ENCODE measurements at regions not wholly inside any gene's neighbourhood (a gene's known extent, or its start where the extent isn't known, plus 50 kb on each side); places are given as distances from the start of the nearest gene placed in this dataset.
A peak's percentile ranks its signal among the peaks of the same experiment; 100 is the strongest.

DNA sequence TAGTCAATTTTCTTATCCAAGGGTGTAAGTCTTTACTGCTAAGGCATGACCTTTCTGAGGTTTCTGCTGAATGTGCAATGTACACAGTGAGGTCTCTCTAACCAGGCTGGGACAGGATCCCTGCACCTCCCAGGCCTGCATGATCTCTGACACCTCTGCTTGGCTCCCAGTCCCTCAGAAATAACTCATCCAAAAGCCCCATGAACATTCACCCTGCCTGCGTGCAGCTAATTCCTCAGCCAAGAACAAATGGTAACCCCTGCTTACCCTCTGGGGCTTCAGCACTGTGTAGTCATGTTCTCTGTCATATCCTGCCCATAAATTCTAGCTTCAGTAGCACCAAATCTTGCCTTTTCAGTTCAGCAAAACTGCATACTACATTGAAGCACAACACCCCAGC lies 1146.3 kb upstream of the MIR17HG start (continued):
- no peak for TF ChIP-seq CREB1 (CRISPR knock-in tag; IDR thresholded peaks at IDR 0.05; ENCODE audit: low read depth)
- no peak for TF ChIP-seq STAT1 (IDR thresholded peaks at IDR 0.05; ENCODE audit: unreplicated experiment)
- no peak for TF ChIP-seq JUNB (IDR thresholded peaks at IDR 0.05; ENCODE audit: unreplicated experiment)
- no peak for TF ChIP-seq ZNF114 (CRISPR knock-in tag; IDR thresholded peaks at IDR 0.05)
- TF ChIP-seq, protein P1, sequence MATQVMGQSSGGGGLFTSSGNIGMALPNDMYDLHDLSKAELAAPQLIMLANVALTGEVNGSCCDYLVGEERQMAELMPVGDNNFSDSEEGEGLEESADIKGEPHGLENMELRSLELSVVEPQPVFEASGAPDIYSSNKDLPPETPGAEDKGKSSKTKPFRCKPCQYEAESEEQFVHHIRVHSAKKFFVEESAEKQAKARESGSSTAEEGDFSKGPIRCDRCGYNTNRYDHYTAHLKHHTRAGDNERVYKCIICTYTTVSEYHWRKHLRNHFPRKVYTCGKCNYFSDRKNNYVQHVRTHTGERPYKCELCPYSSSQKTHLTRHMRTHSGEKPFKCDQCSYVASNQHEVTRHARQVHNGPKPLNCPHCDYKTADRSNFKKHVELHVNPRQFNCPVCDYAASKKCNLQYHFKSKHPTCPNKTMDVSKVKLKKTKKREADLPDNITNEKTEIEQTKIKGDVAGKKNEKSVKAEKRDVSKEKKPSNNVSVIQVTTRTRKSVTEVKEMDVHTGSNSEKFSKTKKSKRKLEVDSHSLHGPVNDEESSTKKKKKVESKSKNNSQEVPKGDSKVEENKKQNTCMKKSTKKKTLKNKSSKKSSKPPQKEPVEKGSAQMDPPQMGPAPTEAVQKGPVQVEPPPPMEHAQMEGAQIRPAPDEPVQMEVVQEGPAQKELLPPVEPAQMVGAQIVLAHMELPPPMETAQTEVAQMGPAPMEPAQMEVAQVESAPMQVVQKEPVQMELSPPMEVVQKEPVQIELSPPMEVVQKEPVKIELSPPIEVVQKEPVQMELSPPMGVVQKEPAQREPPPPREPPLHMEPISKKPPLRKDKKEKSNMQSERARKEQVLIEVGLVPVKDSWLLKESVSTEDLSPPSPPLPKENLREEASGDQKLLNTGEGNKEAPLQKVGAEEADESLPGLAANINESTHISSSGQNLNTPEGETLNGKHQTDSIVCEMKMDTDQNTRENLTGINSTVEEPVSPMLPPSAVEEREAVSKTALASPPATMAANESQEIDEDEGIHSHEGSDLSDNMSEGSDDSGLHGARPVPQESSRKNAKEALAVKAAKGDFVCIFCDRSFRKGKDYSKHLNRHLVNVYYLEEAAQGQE (IDR thresholded peaks at IDR 0.05; ENCODE audit: unreplicated experiment): no peak
- TF ChIP-seq ZNF331 (CRISPR knock-in tag; IDR thresholded peaks at IDR 0.05; ENCODE audit: low read depth): no peak

DNA sequence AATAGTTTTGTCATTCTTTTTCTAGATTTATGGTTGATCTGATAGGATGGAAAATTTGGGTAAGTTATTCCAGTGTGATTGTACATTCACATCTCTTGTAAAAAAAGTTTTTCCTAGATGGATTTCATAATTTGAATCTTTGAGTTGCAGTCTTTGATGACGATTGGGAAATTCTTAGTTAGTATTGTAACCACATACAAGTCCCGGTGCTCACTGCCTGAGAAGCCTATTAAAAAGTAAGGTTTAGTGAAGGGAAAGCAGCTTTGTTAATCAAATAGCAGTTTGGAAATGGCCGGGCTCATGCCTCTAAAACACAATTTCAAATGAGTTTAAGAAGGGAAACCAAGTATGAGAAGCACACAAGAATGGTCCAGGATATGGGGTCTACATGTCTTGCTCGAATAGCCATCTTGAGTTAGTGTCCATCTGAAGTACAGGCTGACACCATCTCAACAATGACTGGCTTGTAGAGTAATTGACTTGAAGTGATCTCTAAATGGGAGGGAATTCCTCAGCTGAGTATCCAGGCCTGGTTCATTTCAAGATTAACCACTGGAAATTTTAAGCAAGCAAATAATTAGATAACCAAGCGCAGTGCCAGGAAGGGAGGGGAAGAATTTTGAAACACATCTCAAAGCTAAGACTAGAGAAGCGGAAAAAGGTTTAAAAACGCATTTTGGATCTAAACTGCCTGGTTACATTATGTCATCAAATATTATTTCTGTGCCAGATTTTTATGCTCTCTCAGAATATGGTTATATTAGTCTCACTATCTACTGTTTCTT lies 1145.6 kb upstream of the MIR17HG start:
- H3K27ac ChIP-seq (ENCODE audit: low read depth): no peak overlapping the region

More for the DNA sequence above, 1145.6 kb upstream of the MIR17HG start:
- Histone ChIP-seq H3K27me3 (ENCODE audit: insufficient read depth) (no peaks in the 10 kb centered on the region), H3K36me3 (ENCODE audit: insufficient read depth) (no peaks in the 10 kb centered on the region), H3K4me3 (no peak overlapping the region), H3K4me1 (ENCODE audit: insufficient read depth) (no peaks in the 10 kb centered on the region), H3K79me2 (replicated peaks; ENCODE audit: insufficient read depth) (no peaks in the 10 kb centered on the region), H3K9me2 (ENCODE audit: insufficient read depth) (no peaks in the 10 kb centered on the region), H4K20me1 (replicated peaks; ENCODE audit: insufficient read depth) (no peaks in the 10 kb centered on the region), H2AFZ (peak overlapping the region; percentile 30; the same call in 1 of the 2 replicates), H3K4me2 (no peak overlapping the region), H3F3A (replicated peaks; ENCODE audit: low read depth) (no peaks in the 10 kb centered on the region)
- ATAC-seq (no peak), DNase-seq (ENCODE audit: low spot score) (no peak)
- Mint-ChIP-seq H3K9me3 (no peaks in the 10 kb centered on the region), H3K27me3 (ENCODE audit: insufficient read depth, low read depth, poor library complexity) (no peaks in the 10 kb centered on the region), H3K4me1 (no peaks in the 10 kb centered on the region), H3K27ac (no peak overlapping the region), H3K4me3 (no peak overlapping the region), H3K36me3 (ENCODE audit: low read depth) (no peaks in the 10 kb centered on the region)
- no peak for TF ChIP-seq NANOG (IDR thresholded peaks at IDR 0.05; ENCODE audit: borderline replicate concordance)
- TF ChIP-seq, protein P1 (IDR thresholded peaks at IDR 0.05; ENCODE audit: unreplicated experiment): no peak
- TF ChIP-seq, protein P2, sequence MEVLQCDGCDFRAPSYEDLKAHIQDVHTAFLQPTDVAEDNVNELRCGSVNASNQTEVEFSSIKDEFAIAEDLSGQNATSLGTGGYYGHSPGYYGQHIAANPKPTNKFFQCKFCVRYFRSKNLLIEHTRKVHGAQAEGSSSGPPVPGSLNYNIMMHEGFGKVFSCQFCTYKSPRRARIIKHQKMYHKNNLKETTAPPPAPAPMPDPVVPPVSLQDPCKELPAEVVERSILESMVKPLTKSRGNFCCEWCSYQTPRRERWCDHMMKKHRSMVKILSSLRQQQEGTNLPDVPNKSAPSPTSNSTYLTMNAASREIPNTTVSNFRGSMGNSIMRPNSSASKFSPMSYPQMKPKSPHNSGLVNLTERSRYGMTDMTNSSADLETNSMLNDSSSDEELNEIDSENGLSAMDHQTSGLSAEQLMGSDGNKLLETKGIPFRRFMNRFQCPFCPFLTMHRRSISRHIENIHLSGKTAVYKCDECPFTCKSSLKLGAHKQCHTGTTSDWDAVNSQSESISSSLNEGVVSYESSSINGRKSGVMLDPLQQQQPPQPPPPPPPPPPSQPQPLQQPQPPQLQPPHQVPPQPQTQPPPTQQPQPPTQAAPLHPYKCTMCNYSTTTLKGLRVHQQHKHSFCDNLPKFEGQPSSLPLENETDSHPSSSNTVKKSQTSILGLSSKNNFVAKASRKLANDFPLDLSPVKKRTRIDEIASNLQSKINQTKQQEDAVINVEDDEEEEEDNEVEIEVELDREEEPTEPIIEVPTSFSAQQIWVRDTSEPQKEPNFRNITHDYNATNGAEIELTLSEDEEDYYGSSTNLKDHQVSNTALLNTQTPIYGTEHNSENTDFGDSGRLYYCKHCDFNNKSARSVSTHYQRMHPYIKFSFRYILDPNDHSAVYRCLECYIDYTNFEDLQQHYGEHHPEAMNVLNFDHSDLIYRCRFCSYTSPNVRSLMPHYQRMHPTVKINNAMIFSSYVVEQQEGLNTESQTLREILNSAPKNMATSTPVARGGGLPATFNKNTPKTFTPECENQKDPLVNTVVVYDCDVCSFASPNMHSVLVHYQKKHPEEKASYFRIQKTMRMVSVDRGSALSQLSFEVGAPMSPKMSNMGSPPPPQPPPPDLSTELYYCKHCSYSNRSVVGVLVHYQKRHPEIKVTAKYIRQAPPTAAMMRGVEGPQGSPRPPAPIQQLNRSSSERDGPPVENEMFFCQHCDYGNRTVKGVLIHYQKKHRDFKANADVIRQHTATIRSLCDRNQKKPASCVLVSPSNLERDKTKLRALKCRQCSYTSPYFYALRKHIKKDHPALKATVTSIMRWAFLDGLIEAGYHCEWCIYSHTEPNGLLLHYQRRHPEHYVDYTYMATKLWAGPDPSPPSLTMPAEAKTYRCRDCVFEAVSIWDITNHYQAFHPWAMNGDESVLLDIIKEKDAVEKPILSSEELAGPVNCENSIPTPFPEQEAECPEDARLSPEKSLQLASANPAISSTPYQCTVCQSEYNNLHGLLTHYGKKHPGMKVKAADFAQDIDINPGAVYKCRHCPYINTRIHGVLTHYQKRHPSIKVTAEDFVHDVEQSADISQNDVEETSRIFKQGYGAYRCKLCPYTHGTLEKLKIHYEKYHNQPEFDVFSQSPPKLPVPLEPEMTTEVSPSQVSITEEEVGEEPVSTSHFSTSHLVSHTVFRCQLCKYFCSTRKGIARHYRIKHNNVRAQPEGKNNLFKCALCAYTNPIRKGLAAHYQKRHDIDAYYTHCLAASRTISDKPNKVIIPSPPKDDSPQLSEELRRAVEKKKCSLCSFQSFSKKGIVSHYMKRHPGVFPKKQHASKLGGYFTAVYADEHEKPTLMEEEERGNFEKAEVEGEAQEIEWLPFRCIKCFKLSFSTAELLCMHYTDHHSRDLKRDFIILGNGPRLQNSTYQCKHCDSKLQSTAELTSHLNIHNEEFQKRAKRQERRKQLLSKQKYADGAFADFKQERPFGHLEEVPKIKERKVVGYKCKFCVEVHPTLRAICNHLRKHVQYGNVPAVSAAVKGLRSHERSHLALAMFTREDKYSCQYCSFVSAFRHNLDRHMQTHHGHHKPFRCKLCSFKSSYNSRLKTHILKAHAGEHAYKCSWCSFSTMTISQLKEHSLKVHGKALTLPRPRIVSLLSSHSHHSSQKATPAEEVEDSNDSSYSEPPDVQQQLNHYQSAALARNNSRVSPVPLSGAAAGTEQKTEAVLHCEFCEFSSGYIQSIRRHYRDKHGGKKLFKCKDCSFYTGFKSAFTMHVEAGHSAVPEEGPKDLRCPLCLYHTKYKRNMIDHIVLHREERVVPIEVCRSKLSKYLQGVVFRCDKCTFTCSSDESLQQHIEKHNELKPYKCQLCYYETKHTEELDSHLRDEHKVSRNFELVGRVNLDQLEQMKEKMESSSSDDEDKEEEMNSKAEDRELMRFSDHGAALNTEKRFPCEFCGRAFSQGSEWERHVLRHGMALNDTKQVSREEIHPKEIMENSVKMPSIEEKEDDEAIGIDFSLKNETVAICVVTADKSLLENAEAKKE (CRISPR knock-in tag; IDR thresholded peaks at IDR 0.05): no peak

Measured in GM23338 (cell line).